GM12878 (cell line): ENCODE measurements at regions not wholly inside any gene's neighbourhood (a gene's known extent, or its start where the extent isn't known, plus 50 kb on each side); places are given as distances from the start of the nearest gene placed in this dataset.

Experiments
- ATAC-seq: fragments of 200-7000 bp; cut with Tn5 transposase; 3 replicates; pipeline ENCODE4 v1.9.1; 2020; ENCODE audit warnings: mild to moderate bottlenecking, moderate library complexity
- BruUV-seq: library from RNA; stranded (reverse); fragments of 400-500 nt; replicated peaks from 2 replicates; lab custom pipeline; 2021; lab: Mats Ljungman, UMichigan
- CTCF ChIA-PET: fragments of 300-600 bp; sonication (Branson Sonifier 250); formaldehyde crosslinking; extraction: SDS; loops from one replicate; lab custom pipeline; 2021; ENCODE audit warnings: inconsistent platforms; lab: Yijun Ruan, JAX
- POLR2A ChIA-PET: fragments of 350-600 bp; formaldehyde crosslinking; extraction: SDS; loops from one replicate; lab custom pipeline; 2021; ENCODE audit warnings: inconsistent platforms; lab: Charles Lee
- RAD21 ChIA-PET: fragments of 300-600 bp; sonication (Branson Sonifier 250); formaldehyde crosslinking; loops from one replicate; lab custom pipeline; 2023; ENCODE audit warnings: antibody characterized with exemption; ENCODE audit not compliant: unreplicated experiment; lab: Charles Lee
- SMC1A ChIA-PET: fragments of 300-600 bp; sonication (Branson Sonifier 250); formaldehyde crosslinking; loops from one replicate; lab custom pipeline; 2023; ENCODE audit not compliant: unreplicated experiment, uncharacterized antibody; lab: Charles Lee
- DNase-seq: peaks from one replicate; pipeline ENCODE4 v3.0.0-alpha.2; 2011; ENCODE audit warnings: low read depth, low spot score
- FAIRE-seq: peaks from 3 replicates; lab custom pipeline; 2011; peaks lifted over from hg19 to GRCh38; lab: Jason Lieb, UNC
- H2AFZ ChIP-seq: 2 replicates; pipeline ENCODE4 v1.6.0; 2011; ENCODE audit warnings: low read depth, low read length, control low read depth; ENCODE audit not compliant: control insufficient read depth
- H3K27ac ChIP-seq: 2 replicates; pipeline ENCODE4 v1.5.1; 2011; ENCODE audit warnings: control low read depth; ENCODE audit not compliant: control insufficient read depth, insufficient read depth
- H3K27me3 ChIP-seq, 2 experiments: replicated peaks in 1 of 2; 2 replicates each; pipeline versions ENCODE4 v1.6.0 to v1.6.1; 2011; ENCODE audit warnings: low read length in 1 of 2; ENCODE audit not compliant: control insufficient read depth in 2 of 2, insufficient read depth in 2 of 2
- H3K36me3 ChIP-seq, 2 experiments: 2 replicates each; pipeline ENCODE4 v1.5.1; 2011; ENCODE audit warnings: low read length in 1 of 2; ENCODE audit not compliant: control insufficient read depth in 2 of 2, insufficient read depth in 2 of 2
- H3K4me1 ChIP-seq: 2 replicates; pipeline ENCODE4 v1.6.1; 2011; ENCODE audit warnings: mild to moderate bottlenecking, low read length, moderate library complexity, mixed read lengths; ENCODE audit not compliant: control insufficient read depth, insufficient read depth
- H3K4me2 ChIP-seq: 2 replicates; pipeline ENCODE4 v1.6.0; 2011; ENCODE audit warnings: control low read depth; ENCODE audit not compliant: control insufficient read depth, insufficient read depth
- H3K4me3 ChIP-seq: fragments of 200-600 bp; sonication (generic); 2 replicates; pipeline ENCODE4 v1.5.1; 2016
- H3K79me2 ChIP-seq: 2 replicates; pipeline ENCODE4 v1.6.0; 2011; ENCODE audit warnings: low read length; ENCODE audit not compliant: control insufficient read depth, insufficient read depth
- H3K9ac ChIP-seq: 2 replicates; pipeline ENCODE4 v1.8.0; 2011; ENCODE audit warnings: low read length, control low read depth, mixed read lengths; ENCODE audit not compliant: control insufficient read depth, insufficient read depth
- H3K9me3 ChIP-seq: replicated peaks from 3 replicates; pipeline ENCODE4 v1.5.1; 2011; ENCODE audit warnings: mild to moderate bottlenecking, low read length; ENCODE audit not compliant: control insufficient read depth, insufficient read depth
- H4K20me1 ChIP-seq: 2 replicates; pipeline ENCODE4 v1.6.0; 2011; ENCODE audit not compliant: control insufficient read depth, insufficient read depth
- BHLHE40 ChIP-seq, 2 experiments: fragments of 450-650 bp in 1 of 2; IDR thresholded peaks; 2 replicates each; pipeline ENCODE4 v1.6.1; 2011 to 2017; ENCODE audit warnings: low read depth in 2 of 2, borderline replicate concordance in 1 of 2, improper control_type of control experiment in 1 of 2, low read length in 1 of 2, mild to moderate bottlenecking in 1 of 2
- CREM ChIP-seq: IDR thresholded peaks from 2 replicates; pipeline ENCODE4 v1.6.1; 2014; ENCODE audit warnings: antibody characterized with exemption, low read depth
- MTA3 ChIP-seq: IDR thresholded peaks from 2 replicates; pipeline ENCODE4 v1.6.1; 2012; ENCODE audit warnings: low read length, inconsistent platforms, borderline replicate concordance
- PAX8 ChIP-seq: fragments of 450-650 bp; IDR thresholded peaks from 2 replicates; pipeline ENCODE4 v1.6.1; 2017; ENCODE audit warnings: mild to moderate bottlenecking, moderate library complexity
- STAT1 ChIP-seq: fragments of 450-650 bp; conservative IDR thresholded peaks from 2 replicates; pipeline ENCODE4 v1.6.1; 2014; ENCODE audit warnings: antibody characterized with exemption, mild to moderate bottlenecking
- WGBS: methylation state at CpG from one replicate; pipeline ENCODE4 v1.1.6; 2016; ENCODE audit warnings: low lambda C conversion rate; ENCODE audit not compliant: insufficient replicate concordance, insufficient coverage; ENCODE audit errors: missing lambda C conversion rate; 5-methylcytosine and 5-hydroxymethylcytosine counted together
- in situ Hi-C: fragments of 300-500 bp; cut with MboI; formaldehyde crosslinking; loops from 9 replicates; pipeline ENCODE4 v1.14.3; 2018; ENCODE audit warnings: mixed read lengths
- intact Hi-C: fragments of 100-400 bp; cut with micrococcal nuclease; formaldehyde crosslinking; loops from one replicate; pipeline ENCODE4 v1.14.2; 2022; ENCODE audit not compliant: unreplicated experiment
- TF ChIP-seq, protein P1 (sequence below): fragments of 450-650 bp; conservative IDR thresholded peaks from 2 replicates; pipeline ENCODE4 v1.6.1; 2017; ENCODE audit warnings: mild to moderate bottlenecking, moderate library complexity
- TF ChIP-seq, protein P2 (sequence below): fragments of 450-650 bp; IDR thresholded peaks from 2 replicates; pipeline ENCODE4 v1.6.1; 2017; ENCODE audit warnings: low read depth, mild to moderate bottlenecking, moderate library complexity

DNA sequence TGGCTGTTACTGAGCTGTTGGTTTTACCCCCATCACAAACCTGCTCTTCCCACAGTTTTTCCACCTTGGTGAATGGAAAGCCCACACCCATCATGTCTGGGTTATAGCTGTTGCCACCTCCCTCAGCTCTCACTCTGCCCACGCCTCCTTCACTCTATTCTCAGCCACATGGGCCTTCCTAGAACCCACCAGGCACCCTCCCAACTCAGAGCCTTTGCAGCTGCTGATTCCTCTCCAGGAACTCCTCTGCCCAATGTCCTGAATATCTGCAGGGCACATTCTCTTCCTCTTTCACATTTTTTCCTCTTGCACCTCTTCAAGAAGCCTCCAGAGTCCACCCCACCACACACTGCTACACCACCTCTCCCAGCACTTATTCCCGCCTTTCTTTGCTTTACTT is 177.4 kb downstream of the TBXT start (continued):
- TF ChIP-seq, protein P1, sequence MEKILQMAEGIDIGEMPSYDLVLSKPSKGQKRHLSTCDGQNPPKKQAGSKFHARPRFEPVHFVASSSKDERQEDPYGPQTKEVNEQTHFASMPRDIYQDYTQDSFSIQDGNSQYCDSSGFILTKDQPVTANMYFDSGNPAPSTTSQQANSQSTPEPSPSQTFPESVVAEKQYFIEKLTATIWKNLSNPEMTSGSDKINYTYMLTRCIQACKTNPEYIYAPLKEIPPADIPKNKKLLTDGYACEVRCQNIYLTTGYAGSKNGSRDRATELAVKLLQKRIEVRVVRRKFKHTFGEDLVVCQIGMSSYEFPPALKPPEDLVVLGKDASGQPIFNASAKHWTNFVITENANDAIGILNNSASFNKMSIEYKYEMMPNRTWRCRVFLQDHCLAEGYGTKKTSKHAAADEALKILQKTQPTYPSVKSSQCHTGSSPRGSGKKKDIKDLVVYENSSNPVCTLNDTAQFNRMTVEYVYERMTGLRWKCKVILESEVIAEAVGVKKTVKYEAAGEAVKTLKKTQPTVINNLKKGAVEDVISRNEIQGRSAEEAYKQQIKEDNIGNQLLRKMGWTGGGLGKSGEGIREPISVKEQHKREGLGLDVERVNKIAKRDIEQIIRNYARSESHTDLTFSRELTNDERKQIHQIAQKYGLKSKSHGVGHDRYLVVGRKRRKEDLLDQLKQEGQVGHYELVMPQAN = no peak

DNA sequence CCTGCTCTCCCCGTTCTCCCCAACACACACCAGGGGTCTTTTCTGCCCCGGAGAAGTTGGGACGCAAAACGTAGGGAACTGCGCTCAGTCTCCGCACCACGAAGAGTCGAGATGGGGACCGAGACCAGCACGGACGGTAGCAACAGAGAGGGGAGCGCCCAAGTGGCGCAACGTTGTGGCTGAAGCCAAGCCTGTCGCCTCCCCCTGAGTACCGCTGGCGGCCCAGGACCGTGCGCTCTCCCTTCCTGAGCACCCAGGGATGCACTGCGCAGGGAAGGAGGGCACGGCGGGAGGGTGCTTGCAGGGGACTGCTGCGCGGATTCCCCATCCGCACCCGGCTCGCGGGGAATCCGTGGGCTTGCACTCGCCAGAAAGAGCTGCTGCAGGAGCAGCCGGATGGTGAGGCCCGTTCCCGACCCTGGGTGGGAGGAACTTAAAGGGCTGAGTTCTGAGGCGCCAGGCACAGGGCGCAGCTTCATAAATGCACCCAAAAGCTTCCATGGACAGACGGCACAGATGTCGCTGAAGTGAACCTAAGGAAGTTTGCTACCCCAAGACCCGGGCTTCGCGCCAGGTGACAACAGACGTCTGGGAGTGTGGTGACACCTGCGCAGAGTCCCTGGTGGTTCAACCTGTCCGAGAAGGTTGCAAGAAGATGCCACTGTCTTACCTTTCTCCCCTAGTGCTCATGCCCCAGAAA is 178.7 kb downstream of the TBXT start:
- Histone ChIP-seq H3K4me2 (no peak overlapping the region), H3K27me3 (peaks cover 8 to 9% of the 10 kb centered on the region in 2 experiments; a peak in 3 of 4 replicates), H3K9ac (no peak overlapping the region), H2AFZ (no peak overlapping the region), H3K4me3 (no peak overlapping the region), H3K4me1 (no peaks in the 10 kb centered on the region), H3K27ac (no peak overlapping the region), H4K20me1 (no peaks in the 10 kb centered on the region), H3K9me3 (no peaks in the 10 kb centered on the region), H3K79me2 (no peaks in the 10 kb centered on the region), H3K36me3 (no peaks in the 10 kb centered on the region)
- intact Hi-C loops (no loop called here), in situ Hi-C loops (no loop called here)
- ATAC-seq (no peak), FAIRE-seq (no peak), DNase-seq (no peak)
- POLR2A ChIA-PET = no interaction called here
- BruUV-seq = no TSS peak
- SMC1A ChIA-PET = no interaction called here
- 27% methylated on average over 43 of the region's 43 CpGs for WGBS
- CTCF ChIA-PET = no interaction called here
- TF ChIP-seq CREM = no peak
- RAD21 ChIA-PET = no interaction called here

DNA sequence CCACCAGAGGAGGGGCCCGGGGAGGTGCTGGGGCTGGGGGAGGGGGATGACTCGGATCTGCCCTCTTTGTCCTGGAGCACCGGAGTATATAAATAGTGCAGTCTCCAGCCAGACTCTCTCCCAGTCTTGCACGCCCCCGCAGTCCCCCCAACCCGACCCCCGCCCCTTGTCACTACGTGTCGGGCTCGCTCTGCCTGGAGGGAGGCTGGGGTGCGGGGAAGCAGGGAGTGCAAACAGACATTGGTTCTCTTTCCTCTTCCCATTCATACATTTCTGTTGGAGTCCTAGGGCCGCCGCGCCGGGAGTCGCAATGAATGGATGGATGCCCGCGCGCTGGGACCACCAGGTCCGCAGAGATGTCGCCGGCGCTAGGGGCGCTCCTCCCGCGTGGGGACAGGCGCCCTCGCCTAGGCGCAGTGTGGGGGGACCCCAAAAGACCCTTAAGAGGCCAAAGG is 179.3 kb downstream of the TBXT start:
- TF ChIP-seq PAX8 = no peak
- TF ChIP-seq, protein P2, sequence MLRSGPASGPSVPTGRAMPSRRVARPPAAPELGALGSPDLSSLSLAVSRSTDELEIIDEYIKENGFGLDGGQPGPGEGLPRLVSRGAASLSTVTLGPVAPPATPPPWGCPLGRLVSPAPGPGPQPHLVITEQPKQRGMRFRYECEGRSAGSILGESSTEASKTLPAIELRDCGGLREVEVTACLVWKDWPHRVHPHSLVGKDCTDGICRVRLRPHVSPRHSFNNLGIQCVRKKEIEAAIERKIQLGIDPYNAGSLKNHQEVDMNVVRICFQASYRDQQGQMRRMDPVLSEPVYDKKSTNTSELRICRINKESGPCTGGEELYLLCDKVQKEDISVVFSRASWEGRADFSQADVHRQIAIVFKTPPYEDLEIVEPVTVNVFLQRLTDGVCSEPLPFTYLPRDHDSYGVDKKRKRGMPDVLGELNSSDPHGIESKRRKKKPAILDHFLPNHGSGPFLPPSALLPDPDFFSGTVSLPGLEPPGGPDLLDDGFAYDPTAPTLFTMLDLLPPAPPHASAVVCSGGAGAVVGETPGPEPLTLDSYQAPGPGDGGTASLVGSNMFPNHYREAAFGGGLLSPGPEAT = no peak
- no peak for TF ChIP-seq MTA3
- TF ChIP-seq STAT1 = no peak
- no peak for TF ChIP-seq BHLHE40 (IDR thresholded peaks at IDR 0.05; ENCODE audit: borderline replicate concordance in 1 of 2, low read depth in 2 of 2, low read length in 1 of 2)
- H3K36me3 ChIP-seq = no peaks in the 10 kb centered on the region
- no peak overlapping the region for H3K9ac ChIP-seq
- in situ Hi-C loops (no loop called here), intact Hi-C loops (no loop called here)
- H3K27me3 ChIP-seq = peaks cover 8 to 9% of the 10 kb centered on the region in 2 experiments; a peak in 3 of 4 replicates
- ChIA-PET RAD21 (no interaction called here), CTCF (no interaction called here), SMC1A (no interaction called here), POLR2A (no interaction called here)
- no peaks in the 10 kb centered on the region for H4K20me1 ChIP-seq
- 29% methylated on average over 13 of the region's 29 CpGs for WGBS
- ATAC-seq (no peak), DNase-seq (no peak), FAIRE-seq (no peak)
- no peaks in the 10 kb centered on the region for H3K9me3 ChIP-seq
- H3K4me3 ChIP-seq = no peak overlapping the region
- BruUV-seq = no TSS peak
- H3K4me1 ChIP-seq = no peaks in the 10 kb centered on the region
- no peak overlapping the region for H3K27ac ChIP-seq
- no peak overlapping the region for H2AFZ ChIP-seq
- no peak overlapping the region for H3K4me2 ChIP-seq
- H3K79me2 ChIP-seq = no peaks in the 10 kb centered on the region
